ENCODE measurements at regions not wholly inside any gene's neighbourhood (a gene's known extent, or its start where the extent isn't known, plus 50 kb on each side); places are given as distances from the start of the nearest gene placed in this dataset.
A peak's percentile ranks its signal among the peaks of the same experiment; 100 is the strongest.

GRCh38 chr6:14826456-14826855, 419.4 kb upstream of the JARID2 start (continued):
- TF ChIP-seq REPIN1 (tag by site-specific recombination; IDR thresholded peaks at IDR 0.05; ENCODE audit: low read depth) = no peak
- TF ChIP-seq ZFHX2 (tag by site-specific recombination; conservative IDR thresholded peaks at IDR 0.05) = peak; percentile 68

- no peaks in the 10 kb centered on the region for H3K36me3 ChIP-seq (ENCODE audit: control insufficient read depth in 2 of 2, insufficient read depth in 1 of 2, low read length in 2 of 2)
- no peaks in the 10 kb centered on the region for H3K9me3 ChIP-seq (ENCODE audit: control insufficient read depth, insufficient read depth, low read depth, low read length)
- H3K27ac ChIP-seq (ENCODE audit: extremely low read depth, low read depth, low read length) = no peak overlapping the region
- TF ChIP-seq PRDM1 (tag by site-specific recombination; IDR thresholded peaks at IDR 0.05) (peak; percentile 12; the same call in 1 of the 2 replicates), ZNF600 (tag by site-specific recombination; IDR thresholded peaks at IDR 0.05) (no peak)
- peaks cover 19% of the 10 kb centered on the region for H3K4me1 ChIP-seq (ENCODE audit: control insufficient read depth, insufficient read depth, low read length)
- ChIA-PET POLR2A (no interaction called here), CTCF (no interaction called here)
- H3K4me3 ChIP-seq (ENCODE audit: low read depth, low read length) = no peak overlapping the region
Observed at GRCh38 chr6:14827354-14827753, 418.5 kb upstream of the JARID2 start.

GRCh38 chr6:14828201-14828611, 417.7 kb upstream of the JARID2 start:
- no peak overlapping the region for H3K4me3 ChIP-seq (ENCODE audit: low read depth, low read length)
- ChIA-PET CTCF (no interaction called here), POLR2A (no interaction called here)
- H3K27ac ChIP-seq (ENCODE audit: extremely low read depth, low read depth, low read length) = no peak overlapping the region
- H3K36me3 ChIP-seq (ENCODE audit: control insufficient read depth in 2 of 2, insufficient read depth in 1 of 2, low read length in 2 of 2) = no peaks in the 10 kb centered on the region
- peak; percentile 94 for TF ChIP-seq ZIC2 (tag by site-specific recombination; IDR thresholded peaks at IDR 0.05)
- TF ChIP-seq HOXD13 (CRISPR knock-in tag; IDR thresholded peaks at IDR 0.05; ENCODE audit: borderline replicate concordance) = no peak
- TF ChIP-seq ZNF423 (tag by site-specific recombination; IDR thresholded peaks at IDR 0.05) = 0 out of 2 replicates have a peak, but pooled peaks have one; percentile 58
- TF ChIP-seq ZNF157 (tag by site-specific recombination; IDR thresholded peaks at IDR 0.05) = no peak
- H3K4me1 ChIP-seq (ENCODE audit: control insufficient read depth, insufficient read depth, low read length) = peaks cover 19% of the 10 kb centered on the region
- no peaks in the 10 kb centered on the region for H3K9me3 ChIP-seq (ENCODE audit: control insufficient read depth, insufficient read depth, low read depth, low read length)

GRCh38 chr6:14831070-14831469, 414.8 kb upstream of the JARID2 start:
- CTCF ChIA-PET = no interaction called here
- H3K4me1 ChIP-seq (ENCODE audit: control insufficient read depth, insufficient read depth, low read length) = peaks cover 6% of the 10 kb centered on the region
- H3K4me3 ChIP-seq (ENCODE audit: low read depth, low read length) = no peak overlapping the region
- TF ChIP-seq ZFP69B (tag by site-specific recombination; IDR thresholded peaks at IDR 0.05) (no peak), ZNF555 (tag by site-specific recombination; conservative IDR thresholded peaks at IDR 0.05) (no peak), ZFHX2 (tag by site-specific recombination; conservative IDR thresholded peaks at IDR 0.05) (peak; percentile 82), ZNF449 (tag by site-specific recombination; IDR thresholded peaks at IDR 0.05) (no peak), ZNF692 (tag by site-specific recombination; IDR thresholded peaks at IDR 0.05) (no peak), ZNF274 (IDR thresholded peaks at IDR 0.05; ENCODE audit: low read length) (no peak), ZNF274 (tag by site-specific recombination; IDR thresholded peaks at IDR 0.05; ENCODE audit: borderline replicate concordance) (no peak), EGR2 (tag by site-specific recombination; IDR thresholded peaks at IDR 0.05; ENCODE audit: low read depth) (peak; percentile 56; the same call in 1 of the 2 replicates), ZNF37A (tag by site-specific recombination; IDR thresholded peaks at IDR 0.05) (no peak), ZNF302 (tag by site-specific recombination; IDR thresholded peaks at IDR 0.05; ENCODE audit: low read depth) (no peak), HOXC10 (CRISPR knock-in tag; IDR thresholded peaks at IDR 0.05) (no peak), TCF7L2 (IDR thresholded peaks at IDR 0.05; ENCODE audit: borderline replicate concordance, low read depth, low read length) (no peak), ZNF585B (tag by site-specific recombination; IDR thresholded peaks at IDR 0.05) (no peak)
- no peak overlapping the region for H3K27ac ChIP-seq (ENCODE audit: extremely low read depth, low read depth, low read length)
- POLR2A ChIA-PET = no interaction called here
- H3K9me3 ChIP-seq (ENCODE audit: control insufficient read depth, insufficient read depth, low read depth, low read length) = no peaks in the 10 kb centered on the region
- H3K36me3 ChIP-seq (ENCODE audit: control insufficient read depth in 2 of 2, insufficient read depth in 1 of 2, low read length in 2 of 2) = no peaks in the 10 kb centered on the region
